ENCODE measurements at regions not wholly inside any gene's neighbourhood (a gene's known extent, or its start where the extent isn't known, plus 50 kb on each side); places are given as distances from the start of the nearest gene placed in this dataset. TPM values are rescaled to one million over a fixed set of nuclear protein-coding genes. Genes with fewer than 3 reads are reported as not detected.
A peak's percentile ranks its signal among the peaks of the same experiment; 100 is the strongest.

DNA sequence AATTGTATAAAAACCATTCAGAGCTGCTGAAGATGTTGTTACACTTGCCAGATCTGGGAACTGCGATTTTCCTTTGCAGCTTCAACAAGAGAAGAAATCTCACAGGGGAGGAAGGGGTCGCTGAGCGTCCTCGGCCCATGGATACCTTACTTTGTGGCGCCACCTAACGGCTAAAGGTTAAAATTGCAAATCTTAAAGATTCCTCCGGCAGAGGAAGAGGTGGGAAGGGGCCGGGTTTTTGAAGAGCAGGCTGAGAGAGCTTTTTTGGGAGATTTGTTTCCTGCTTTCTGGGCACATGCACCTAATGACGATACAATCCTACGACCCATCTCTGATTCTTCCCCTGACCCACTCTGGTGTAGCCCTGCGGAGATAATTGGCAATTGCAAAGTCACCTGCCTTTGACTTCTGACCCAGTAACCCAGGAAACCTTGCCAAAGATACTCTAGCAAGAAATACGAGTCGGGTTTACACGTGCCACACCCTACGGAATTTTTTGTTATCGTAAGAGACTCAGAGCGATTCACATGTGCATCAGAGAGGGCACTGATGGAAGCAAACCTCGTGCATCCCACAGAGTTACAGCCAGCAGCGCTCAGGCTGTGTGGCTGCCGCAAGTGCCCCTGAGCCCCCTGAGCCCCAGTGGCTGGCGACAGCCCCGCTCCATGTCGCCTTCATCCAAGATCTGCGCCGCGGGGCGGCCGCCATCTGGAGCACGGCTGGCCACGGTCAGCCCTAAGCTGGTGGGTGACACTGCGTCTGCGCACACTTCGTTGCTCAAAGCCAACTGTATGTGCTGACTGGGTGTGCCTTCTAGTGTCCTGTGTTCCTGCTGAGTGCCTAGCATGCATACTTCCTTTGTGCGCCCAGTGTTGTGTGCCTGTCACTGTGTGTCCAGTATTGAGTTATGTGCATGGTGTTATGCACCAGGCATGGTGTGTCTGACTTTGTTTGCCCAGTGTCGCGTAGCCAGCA, 55.2 kb upstream of the CHRNA7 start:
- Histone ChIP-seq H3K27me3 (no peaks in the 10 kb centered on the region), H3K27ac (peak overlapping the region; percentile 21 to 57 (median 33)), H3K4me3 (replicated peaks in 1 of 3) (no peak overlapping the region), H3K36me3 (no peaks in the 10 kb centered on the region), H3K4me1 (peaks cover 19 to 28% of the 10 kb centered on the region in 2 donors), H3K9me3 (no peaks in the 10 kb centered on the region)
- intact Hi-C loops (cut with DNase I), result no loop called here
- DNase-seq, result peak; percentile 68 to 71
- TF ChIP-seq POLR2A (IDR thresholded peaks at IDR 0.05), result no peak
- TF ChIP-seq, protein P1, sequence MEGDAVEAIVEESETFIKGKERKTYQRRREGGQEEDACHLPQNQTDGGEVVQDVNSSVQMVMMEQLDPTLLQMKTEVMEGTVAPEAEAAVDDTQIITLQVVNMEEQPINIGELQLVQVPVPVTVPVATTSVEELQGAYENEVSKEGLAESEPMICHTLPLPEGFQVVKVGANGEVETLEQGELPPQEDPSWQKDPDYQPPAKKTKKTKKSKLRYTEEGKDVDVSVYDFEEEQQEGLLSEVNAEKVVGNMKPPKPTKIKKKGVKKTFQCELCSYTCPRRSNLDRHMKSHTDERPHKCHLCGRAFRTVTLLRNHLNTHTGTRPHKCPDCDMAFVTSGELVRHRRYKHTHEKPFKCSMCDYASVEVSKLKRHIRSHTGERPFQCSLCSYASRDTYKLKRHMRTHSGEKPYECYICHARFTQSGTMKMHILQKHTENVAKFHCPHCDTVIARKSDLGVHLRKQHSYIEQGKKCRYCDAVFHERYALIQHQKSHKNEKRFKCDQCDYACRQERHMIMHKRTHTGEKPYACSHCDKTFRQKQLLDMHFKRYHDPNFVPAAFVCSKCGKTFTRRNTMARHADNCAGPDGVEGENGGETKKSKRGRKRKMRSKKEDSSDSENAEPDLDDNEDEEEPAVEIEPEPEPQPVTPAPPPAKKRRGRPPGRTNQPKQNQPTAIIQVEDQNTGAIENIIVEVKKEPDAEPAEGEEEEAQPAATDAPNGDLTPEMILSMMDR (IDR thresholded peaks at IDR 0.05), result peak in 5 of 6 experiments; percentile 34 to 66 (median 57)
- WGBS, 2 donors, result 10 to 20% methylated on average over 31 to 34 of the region's 36 CpGs

GRCh38 chr15:31975830-31976229, 54.5 kb upstream of the CHRNA7 start:
- peak; percentile 6 to 14 for DNase-seq
- H3K36me3 ChIP-seq, result no peaks in the 10 kb centered on the region
- 85 to 94% methylated on average over 3 to 9 of the region's 9 CpGs for WGBS, 2 donors
- H3K27me3 ChIP-seq, result no peaks in the 10 kb centered on the region
- H3K4me3 ChIP-seq (replicated peaks in 1 of 3), result no peak overlapping the region
- H3K4me1 ChIP-seq, result peaks cover 19 to 28% of the 10 kb centered on the region in 2 donors
- intact Hi-C loops (cut with DNase I), result no loop called here
- TF ChIP-seq, protein P1 (IDR thresholded peaks at IDR 0.05), result no peak
- TF ChIP-seq POLR2A (IDR thresholded peaks at IDR 0.05), result no peak
- no peaks in the 10 kb centered on the region for H3K9me3 ChIP-seq
- no peak overlapping the region for H3K27ac ChIP-seq

- 65 to 67% methylated on average over 2 to 6 of the region's 8 CpGs for WGBS, 2 donors
- Histone ChIP-seq H3K27ac (no peak overlapping the region), H3K4me1 (peaks cover 19 to 28% of the 10 kb centered on the region in 2 donors), H3K36me3 (no peaks in the 10 kb centered on the region), H3K27me3 (no peaks in the 10 kb centered on the region), H3K4me3 (replicated peaks in 1 of 3) (no peak overlapping the region), H3K9me3 (no peaks in the 10 kb centered on the region)
- intact Hi-C loops (cut with DNase I), result no loop called here
- TF ChIP-seq, protein P1 (IDR thresholded peaks at IDR 0.05), result no peak
- TF ChIP-seq POLR2A (IDR thresholded peaks at IDR 0.05), result no peak
- no peak for DNase-seq
These were observed 53.2 kb upstream of the CHRNA7 start for GRCh38 chr15:31977138-31977537.

DNA sequence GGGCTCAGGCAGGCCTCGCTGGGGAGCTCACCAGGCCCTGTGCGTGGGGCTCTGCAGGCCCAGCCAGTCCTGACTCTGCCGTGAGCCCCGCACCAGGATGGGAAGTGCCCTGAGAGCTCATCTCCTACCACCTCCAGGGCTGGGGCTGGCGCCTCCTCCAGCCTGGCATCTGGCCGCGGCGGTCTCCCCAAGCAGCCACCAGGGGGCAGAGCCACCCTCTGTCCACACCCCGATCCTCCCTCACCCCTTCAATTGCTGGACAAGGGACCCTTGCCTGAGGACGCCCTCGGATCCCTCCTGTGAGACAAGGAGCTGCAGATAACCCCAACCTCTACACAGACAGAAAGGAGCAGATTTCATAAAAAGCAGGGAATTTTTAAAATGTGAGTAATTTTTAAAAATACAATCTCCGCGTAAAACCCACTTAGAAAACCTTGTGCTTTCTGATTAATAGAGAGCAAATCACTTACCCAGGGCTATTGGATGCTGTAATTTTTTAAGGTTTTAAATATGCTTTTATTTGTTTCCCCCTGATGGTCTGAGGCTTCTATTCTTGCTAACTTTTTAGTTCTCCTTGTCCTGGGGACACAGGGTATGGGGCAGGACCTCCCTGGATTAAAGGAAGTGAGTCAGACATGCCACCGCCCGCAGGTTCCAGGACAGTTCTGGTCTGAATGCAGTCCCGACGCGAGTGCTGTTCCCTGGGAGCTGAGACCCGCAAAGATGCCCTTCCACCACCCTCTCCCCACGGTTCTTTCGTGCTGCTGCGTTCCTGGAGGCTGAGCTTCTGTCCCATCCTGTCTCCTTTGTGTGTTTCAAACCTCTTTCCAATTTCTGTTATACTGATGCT, 52.3 kb upstream of the CHRNA7 start:
- intact Hi-C loops (cut with DNase I), result no loop called here
- Histone ChIP-seq H3K9me3 (no peaks in the 10 kb centered on the region), H3K27ac (no peak overlapping the region), H3K4me1 (peaks cover 19 to 28% of the 10 kb centered on the region in 2 donors), H3K27me3 (no peaks in the 10 kb centered on the region), H3K36me3 (no peaks in the 10 kb centered on the region), H3K4me3 (replicated peaks in 1 of 3) (no peak overlapping the region)
- DNase-seq, result peak; percentile 65 to 66
- 26 to 32% methylated on average over 16 to 22 of the region's 22 CpGs for WGBS, 2 donors
- TF ChIP-seq POLR2A (IDR thresholded peaks at IDR 0.05), result no peak
- TF ChIP-seq, protein P1 (IDR thresholded peaks at IDR 0.05), result peak; percentile 59 to 89 (median 72)

Small RNA genes in the stretch of these regions (small RNA-seq; reads per million reads assigned to genes)
- gene AC026951.2 (not detected), gene RF00425 (not detected)

Measured in thyroid gland (tissue), 4 donors.